Neural progenitor cell (in vitro differentiated cells): ENCODE measurements at regions not wholly inside any gene's neighbourhood (a gene's known extent, or its start where the extent isn't known, plus 50 kb on each side); places are given as distances from the start of the nearest gene placed in this dataset.

Experiments
- DNase-seq: peaks from one replicate; pipeline ENCODE4 v3.0.0-alpha.2; 2016; ENCODE audit warnings: low spot score
- H2AFZ ChIP-seq: fragments of 200-600 bp; sonication (generic); replicated peaks from 2 replicates; pipeline ENCODE4 v1.6.1; 2016; ENCODE audit warnings: antibody characterized with exemption
- H3F3A ChIP-seq: fragments of 200-600 bp; sonication (generic); 2 replicates; pipeline ENCODE4 v1.6.1; 2016; ENCODE audit warnings: antibody characterized with exemption, low read depth
- H3K27ac ChIP-seq: fragments of 200-600 bp; sonication (generic); 2 replicates; pipeline ENCODE4 v1.5.1; 2016; ENCODE audit warnings: mild to moderate bottlenecking
- H3K27me3 ChIP-seq: fragments of 200-600 bp; sonication (generic); 2 replicates; pipeline ENCODE4 v1.6.1; 2016; ENCODE audit warnings: mild to moderate bottlenecking, moderate library complexity
- H3K36me3 ChIP-seq: fragments of 200-600 bp; sonication (generic); 2 replicates; pipeline ENCODE4 v1.5.1; 2016
- H3K4me1 ChIP-seq: fragments of 200-600 bp; sonication (generic); 2 replicates; pipeline ENCODE4 v1.6.1; 2016; ENCODE audit warnings: mixed run types
- H3K4me2 ChIP-seq: fragments of 200-600 bp; sonication (generic); 2 replicates; pipeline ENCODE4 v1.6.1; 2016
- H3K4me3 ChIP-seq: fragments of 200-600 bp; sonication (generic); 2 replicates; pipeline ENCODE4 v1.5.1; 2016
- H3K79me2 ChIP-seq: fragments of 200-600 bp; sonication (generic); 2 replicates; pipeline ENCODE4 v1.6.1; 2016; ENCODE audit warnings: low read depth
- H3K9ac ChIP-seq: fragments of 200-600 bp; sonication (generic); 2 replicates; pipeline ENCODE4 v1.6.1; 2016
- H3K9me3 ChIP-seq: fragments of 200-600 bp; sonication (generic); 2 replicates; pipeline ENCODE4 v1.5.1; 2016; ENCODE audit warnings: low read depth
- H4K20me1 ChIP-seq: fragments of 200-600 bp; sonication (generic); 2 replicates; pipeline ENCODE4 v1.6.1; 2016; ENCODE audit warnings: low read depth
- H3K27ac Mint-ChIP-seq: 3 replicates; pipeline ENCODE4 v1.8.0; 2021; ENCODE audit warnings: mixed read lengths
- H3K27me3 Mint-ChIP-seq: 2 replicates; pipeline ENCODE4 v1.8.0; 2022; ENCODE audit warnings: low read depth, mild to moderate bottlenecking, inconsistent platforms, moderate library complexity, mixed read lengths; ENCODE audit not compliant: insufficient read depth
- H3K36me3 Mint-ChIP-seq: 3 replicates; pipeline ENCODE4 v1.8.0; 2021; ENCODE audit warnings: mixed read lengths
- H3K4me1 Mint-ChIP-seq: 3 replicates; pipeline ENCODE4 v1.8.0; 2021; ENCODE audit warnings: mixed read lengths
- H3K4me3 Mint-ChIP-seq: 3 replicates; pipeline ENCODE4 v1.8.0; 2021; ENCODE audit warnings: mild to moderate bottlenecking, moderate library complexity, mixed read lengths
- H3K9me3 Mint-ChIP-seq: 3 replicates; pipeline ENCODE4 v1.8.0; 2020; ENCODE audit warnings: mixed read lengths
- EZH2 ChIP-seq: fragments of 200-600 bp; sonication (generic); IDR thresholded peaks from 2 replicates; pipeline ENCODE4 v1.6.1; 2017; ENCODE audit warnings: antibody characterized with exemption, mild to moderate bottlenecking, moderate library complexity
- EZH2phosphoT487 ChIP-seq: fragments of 200-600 bp; sonication (generic); IDR thresholded peaks from 2 replicates; pipeline ENCODE4 v1.6.1; 2017; ENCODE audit warnings: antibody characterized with exemption
- TF ChIP-seq, protein P1 (sequence below): fragments of 200-600 bp; sonication (generic); IDR thresholded peaks from 2 replicates; pipeline ENCODE4 v1.5.1; 2017; ENCODE audit warnings: antibody characterized with exemption, mild to moderate bottlenecking

DNA sequence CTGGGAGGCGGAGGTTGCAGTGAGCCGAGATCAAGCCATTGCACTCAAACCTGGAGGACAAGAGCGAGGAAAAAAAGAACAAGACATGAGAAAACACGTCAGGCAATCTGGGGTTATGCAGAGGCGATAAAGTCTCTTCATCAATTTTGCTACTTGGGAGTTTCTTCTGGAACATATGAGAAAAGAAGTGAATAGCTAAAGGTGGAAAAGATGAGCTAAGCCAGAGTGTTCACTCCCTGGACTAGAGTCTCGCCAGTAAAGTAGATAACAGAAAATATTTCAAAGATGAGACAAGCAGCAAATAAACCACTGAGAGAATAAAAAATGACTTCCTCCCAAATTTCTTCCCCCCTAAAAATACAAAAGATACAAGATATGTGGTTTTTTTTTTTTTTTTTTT lies 188.4 kb upstream of the HES1 start:
- Mint-ChIP-seq H3K27ac (no peak overlapping the region), H3K4me3 (no peak overlapping the region), H3K27me3 (peaks cover 24% of the 10 kb centered on the region), H3K4me1 (peaks cover 30% of the 10 kb centered on the region), H3K36me3 (no peaks in the 10 kb centered on the region), H3K9me3 (peaks cover 13% of the 10 kb centered on the region)
- Histone ChIP-seq H3K4me1 (peaks cover 40% of the 10 kb centered on the region), H3K9me3 (no peaks in the 10 kb centered on the region), H4K20me1 (no peaks in the 10 kb centered on the region), H3K4me3 (no peak overlapping the region), H3K79me2 (no peaks in the 10 kb centered on the region), H3K9ac (no peak overlapping the region), H3K4me2 (no peak overlapping the region), H3K36me3 (no peaks in the 10 kb centered on the region), H2AFZ (no peak overlapping the region), H3F3A (peaks cover 34% of the 10 kb centered on the region), H3K27me3 (no peaks in the 10 kb centered on the region), H3K27ac (no peak overlapping the region)
- TF ChIP-seq EZH2phosphoT487 (no peak), EZH2 (no peak)
- TF ChIP-seq, protein P1, sequence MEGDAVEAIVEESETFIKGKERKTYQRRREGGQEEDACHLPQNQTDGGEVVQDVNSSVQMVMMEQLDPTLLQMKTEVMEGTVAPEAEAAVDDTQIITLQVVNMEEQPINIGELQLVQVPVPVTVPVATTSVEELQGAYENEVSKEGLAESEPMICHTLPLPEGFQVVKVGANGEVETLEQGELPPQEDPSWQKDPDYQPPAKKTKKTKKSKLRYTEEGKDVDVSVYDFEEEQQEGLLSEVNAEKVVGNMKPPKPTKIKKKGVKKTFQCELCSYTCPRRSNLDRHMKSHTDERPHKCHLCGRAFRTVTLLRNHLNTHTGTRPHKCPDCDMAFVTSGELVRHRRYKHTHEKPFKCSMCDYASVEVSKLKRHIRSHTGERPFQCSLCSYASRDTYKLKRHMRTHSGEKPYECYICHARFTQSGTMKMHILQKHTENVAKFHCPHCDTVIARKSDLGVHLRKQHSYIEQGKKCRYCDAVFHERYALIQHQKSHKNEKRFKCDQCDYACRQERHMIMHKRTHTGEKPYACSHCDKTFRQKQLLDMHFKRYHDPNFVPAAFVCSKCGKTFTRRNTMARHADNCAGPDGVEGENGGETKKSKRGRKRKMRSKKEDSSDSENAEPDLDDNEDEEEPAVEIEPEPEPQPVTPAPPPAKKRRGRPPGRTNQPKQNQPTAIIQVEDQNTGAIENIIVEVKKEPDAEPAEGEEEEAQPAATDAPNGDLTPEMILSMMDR: no peak
- no peak for DNase-seq

DNA sequence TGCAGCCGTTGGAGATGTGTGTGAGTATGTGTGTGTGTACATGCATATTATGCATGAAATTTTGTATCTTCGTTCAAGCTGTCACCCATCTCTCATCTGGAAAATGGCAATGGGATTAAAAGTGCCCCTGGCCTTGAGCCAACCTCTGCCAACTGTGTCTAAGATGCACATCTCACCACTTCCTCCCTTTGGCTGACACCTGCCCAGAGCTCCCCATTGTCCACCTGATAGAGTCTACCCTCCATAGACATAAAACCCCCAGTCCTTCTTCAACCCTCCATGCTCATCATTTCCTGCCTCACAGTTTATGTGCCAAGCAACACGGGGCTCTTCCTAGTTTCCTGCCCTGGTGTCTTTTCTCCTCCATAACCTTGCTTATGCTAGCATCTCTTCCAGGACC lies 187.5 kb upstream of the HES1 start:
- H3F3A ChIP-seq: peaks cover 25% of the 10 kb centered on the region
- H3K36me3 Mint-ChIP-seq: no peaks in the 10 kb centered on the region
- H3K4me3 ChIP-seq: no peak overlapping the region
- H3K9me3 Mint-ChIP-seq: peaks cover 20% of the 10 kb centered on the region
- H3K4me1 ChIP-seq: peaks cover 31% of the 10 kb centered on the region
- peaks cover 22% of the 10 kb centered on the region for H3K4me1 Mint-ChIP-seq
- H3K9me3 ChIP-seq: peaks cover under 1% of the 10 kb centered on the region
- no peak overlapping the region for H3K4me2 ChIP-seq
- no peaks in the 10 kb centered on the region for H4K20me1 ChIP-seq
- H3K36me3 ChIP-seq: peaks cover under 1% of the 10 kb centered on the region
- no peak overlapping the region for H3K27ac Mint-ChIP-seq
- no peak overlapping the region for H3K4me3 Mint-ChIP-seq
- no peak for DNase-seq
- no peaks in the 10 kb centered on the region for H3K27me3 ChIP-seq
- no peak for TF ChIP-seq EZH2phosphoT487
- TF ChIP-seq EZH2: no peak
- TF ChIP-seq, protein P1: no peak
- H3K27ac ChIP-seq: no peak overlapping the region
- peaks cover 24% of the 10 kb centered on the region for H3K27me3 Mint-ChIP-seq
- H3K9ac ChIP-seq: no peak overlapping the region
- H3K79me2 ChIP-seq: no peaks in the 10 kb centered on the region
- H2AFZ ChIP-seq: no peak overlapping the region

DNA sequence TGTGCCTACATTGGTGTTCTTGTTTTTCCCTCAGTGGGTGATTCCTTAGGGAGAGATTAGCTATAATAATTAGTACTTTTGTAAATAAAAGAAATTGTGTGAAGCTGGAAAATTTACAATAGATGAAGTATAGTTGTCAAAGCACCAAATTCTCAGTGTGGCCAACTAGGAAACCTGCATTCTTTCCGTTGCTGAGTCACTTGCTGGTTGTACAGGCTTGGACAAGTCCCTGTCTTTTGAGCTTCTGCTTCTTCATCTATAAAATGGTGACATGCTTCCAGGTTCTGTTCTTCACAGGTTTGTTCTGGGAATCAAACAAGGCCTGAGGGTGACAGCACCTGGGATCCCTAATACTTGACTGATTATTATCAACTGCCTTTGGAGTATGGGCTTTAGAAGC lies 184.1 kb upstream of the HES1 start:
- Mint-ChIP-seq H3K36me3 (peaks cover 3% of the 10 kb centered on the region), H3K4me3 (no peak overlapping the region), H3K9me3 (peaks cover 47% of the 10 kb centered on the region), H3K4me1 (no peaks in the 10 kb centered on the region), H3K27me3 (peaks cover 15% of the 10 kb centered on the region), H3K27ac (no peak overlapping the region)
- Histone ChIP-seq H3K27me3 (no peaks in the 10 kb centered on the region), H3K27ac (no peak overlapping the region), H3F3A (no peaks in the 10 kb centered on the region), H3K9me3 (peaks cover 20% of the 10 kb centered on the region), H3K36me3 (peaks cover 10% of the 10 kb centered on the region), H3K79me2 (no peaks in the 10 kb centered on the region), H3K9ac (no peak overlapping the region), H2AFZ (no peak overlapping the region), H3K4me2 (no peak overlapping the region), H4K20me1 (no peaks in the 10 kb centered on the region), H3K4me1 (peaks cover 6% of the 10 kb centered on the region), H3K4me3 (no peak overlapping the region)
- DNase-seq: no peak
- TF ChIP-seq, protein P1: no peak

DNA sequence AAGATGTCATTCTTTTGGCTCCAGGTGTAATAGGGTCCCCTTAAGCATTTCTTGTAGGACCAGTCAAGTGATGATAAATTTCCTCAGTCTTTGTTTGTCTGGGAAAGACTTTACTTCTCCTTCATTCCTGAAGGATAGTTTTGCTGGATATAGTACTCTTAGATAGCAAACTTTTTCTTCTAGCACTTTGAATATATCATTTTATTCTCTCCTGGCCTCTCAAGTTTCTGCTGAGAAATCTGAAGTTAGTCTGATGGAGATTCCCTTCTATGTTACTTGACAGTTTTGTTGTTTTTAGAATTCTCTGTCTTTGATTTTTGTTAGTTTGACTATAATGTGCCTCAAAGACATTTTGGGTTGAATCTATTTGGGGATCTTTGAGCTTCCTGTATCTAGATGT lies 181.2 kb upstream of the HES1 start:
- H3K4me1 ChIP-seq: peaks cover 6% of the 10 kb centered on the region
- H3K9ac ChIP-seq: no peak overlapping the region
- H3K4me3 ChIP-seq: no peak overlapping the region
- Mint-ChIP-seq H3K9me3 (peaks cover 47% of the 10 kb centered on the region), H3K4me3 (no peak overlapping the region), H3K27ac (no peak overlapping the region), H3K4me1 (peaks cover 23% of the 10 kb centered on the region), H3K27me3 (peaks cover 6% of the 10 kb centered on the region), H3K36me3 (peaks cover 3% of the 10 kb centered on the region)
- DNase-seq: no peak
- no peak overlapping the region for H3K27ac ChIP-seq
- no peak overlapping the region for H2AFZ ChIP-seq
- H3K36me3 ChIP-seq: peaks cover 10% of the 10 kb centered on the region
- H3K9me3 ChIP-seq: peaks cover 20% of the 10 kb centered on the region
- no peaks in the 10 kb centered on the region for H3F3A ChIP-seq
- H4K20me1 ChIP-seq: no peaks in the 10 kb centered on the region
- no peaks in the 10 kb centered on the region for H3K27me3 ChIP-seq
- H3K79me2 ChIP-seq: no peaks in the 10 kb centered on the region
- TF ChIP-seq, protein P1: no peak
- TF ChIP-seq EZH2phosphoT487 (no peak), EZH2 (no peak)
- H3K4me2 ChIP-seq: no peak overlapping the region
